ENCODE measurements at regions not wholly inside any gene's neighbourhood (a gene's known extent, or its start where the extent isn't known, plus 50 kb on each side); places are given as distances from the start of the nearest gene placed in this dataset.

DNA sequence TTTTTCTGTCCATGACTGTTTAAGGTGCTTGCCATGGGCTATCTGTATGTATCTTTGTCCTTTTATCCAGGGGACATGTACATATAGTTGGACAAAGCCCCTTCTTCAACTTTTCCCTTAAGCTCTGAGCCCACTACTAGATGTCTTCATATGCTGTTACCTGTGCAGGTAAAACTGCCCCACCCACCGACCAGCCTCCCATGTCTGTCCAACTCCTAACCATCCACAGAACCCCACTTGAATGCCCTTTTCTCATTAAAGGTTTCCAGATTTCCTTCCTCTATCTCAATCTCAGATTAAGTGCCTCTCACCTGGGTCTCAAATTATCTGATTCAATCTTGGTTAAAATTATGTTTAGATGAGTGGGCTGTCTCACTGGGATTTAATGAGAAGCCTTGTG, 136.3 kb downstream of the RNASET2 start:
- TF ChIP-seq SNAI2 (CRISPR knock-in tag; IDR thresholded peaks at IDR 0.05), result no peak
- TF ChIP-seq, protein P1, sequence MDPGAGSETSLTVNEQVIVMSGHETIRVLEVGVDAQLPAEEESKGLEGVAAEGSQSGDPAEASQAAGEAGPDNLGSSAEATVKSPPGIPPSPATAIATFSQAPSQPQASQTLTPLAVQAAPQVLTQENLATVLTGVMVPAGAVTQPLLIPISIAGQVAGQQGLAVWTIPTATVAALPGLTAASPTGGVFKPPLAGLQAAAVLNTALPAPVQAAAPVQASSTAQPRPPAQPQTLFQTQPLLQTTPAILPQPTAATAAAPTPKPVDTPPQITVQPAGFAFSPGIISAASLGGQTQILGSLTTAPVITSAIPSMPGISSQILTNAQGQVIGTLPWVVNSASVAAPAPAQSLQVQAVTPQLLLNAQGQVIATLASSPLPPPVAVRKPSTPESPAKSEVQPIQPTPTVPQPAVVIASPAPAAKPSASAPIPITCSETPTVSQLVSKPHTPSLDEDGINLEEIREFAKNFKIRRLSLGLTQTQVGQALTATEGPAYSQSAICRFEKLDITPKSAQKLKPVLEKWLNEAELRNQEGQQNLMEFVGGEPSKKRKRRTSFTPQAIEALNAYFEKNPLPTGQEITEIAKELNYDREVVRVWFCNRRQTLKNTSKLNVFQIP (CRISPR knock-in tag; IDR thresholded peaks at IDR 0.05; ENCODE audit: borderline replicate concordance, low read depth), result no peak
- TF ChIP-seq, protein P2, sequence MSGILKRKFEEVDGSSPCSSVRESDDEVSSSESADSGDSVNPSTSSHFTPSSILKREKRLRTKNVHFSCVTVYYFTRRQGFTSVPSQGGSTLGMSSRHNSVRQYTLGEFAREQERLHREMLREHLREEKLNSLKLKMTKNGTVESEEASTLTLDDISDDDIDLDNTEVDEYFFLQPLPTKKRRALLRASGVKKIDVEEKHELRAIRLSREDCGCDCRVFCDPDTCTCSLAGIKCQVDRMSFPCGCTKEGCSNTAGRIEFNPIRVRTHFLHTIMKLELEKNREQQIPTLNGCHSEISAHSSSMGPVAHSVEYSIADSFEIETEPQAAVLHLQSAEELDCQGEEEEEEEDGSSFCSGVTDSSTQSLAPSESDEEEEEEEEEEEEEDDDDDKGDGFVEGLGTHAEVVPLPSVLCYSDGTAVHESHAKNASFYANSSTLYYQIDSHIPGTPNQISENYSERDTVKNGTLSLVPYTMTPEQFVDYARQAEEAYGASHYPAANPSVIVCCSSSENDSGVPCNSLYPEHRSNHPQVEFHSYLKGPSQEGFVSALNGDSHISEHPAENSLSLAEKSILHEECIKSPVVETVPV (CRISPR knock-in tag; IDR thresholded peaks at IDR 0.05), result no peak
- TF ChIP-seq ZC3H10 (CRISPR knock-in tag; IDR thresholded peaks at IDR 0.05), result no peak
- TF ChIP-seq ESRRG (CRISPR knock-in tag; IDR thresholded peaks at IDR 0.05), result no peak
- TF ChIP-seq ZFP3 (CRISPR knock-in tag; IDR thresholded peaks at IDR 0.05), result peak; percentile 86
- TF ChIP-seq ZNF70 (CRISPR knock-in tag; IDR thresholded peaks at IDR 0.05), result no peak
- no peak for ATAC-seq

DNA sequence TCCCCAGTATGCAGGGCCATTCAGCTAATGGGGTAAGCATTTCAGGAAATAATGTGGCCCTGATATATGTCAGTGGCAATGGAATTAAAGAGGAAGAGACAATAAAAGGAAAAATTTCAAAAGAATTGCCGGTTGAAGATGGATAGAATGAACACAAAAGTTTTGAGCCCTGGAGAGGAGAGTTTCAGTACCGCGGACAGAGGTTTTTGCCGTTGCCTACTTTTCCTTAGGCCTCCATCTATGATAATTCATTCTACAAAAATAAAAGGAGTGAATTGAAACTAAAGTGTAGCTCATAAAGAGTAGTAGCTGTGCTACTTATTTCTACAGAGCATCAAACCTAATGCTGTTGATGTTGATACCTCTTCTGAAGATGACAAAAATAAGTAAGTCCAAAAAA, 140.7 kb downstream of the RNASET2 start:
- TF ChIP-seq SNAI2 (CRISPR knock-in tag; IDR thresholded peaks at IDR 0.05), result no peak
- no peak for TF ChIP-seq ZFP3 (CRISPR knock-in tag; IDR thresholded peaks at IDR 0.05)
- no peak for ATAC-seq

DNA sequence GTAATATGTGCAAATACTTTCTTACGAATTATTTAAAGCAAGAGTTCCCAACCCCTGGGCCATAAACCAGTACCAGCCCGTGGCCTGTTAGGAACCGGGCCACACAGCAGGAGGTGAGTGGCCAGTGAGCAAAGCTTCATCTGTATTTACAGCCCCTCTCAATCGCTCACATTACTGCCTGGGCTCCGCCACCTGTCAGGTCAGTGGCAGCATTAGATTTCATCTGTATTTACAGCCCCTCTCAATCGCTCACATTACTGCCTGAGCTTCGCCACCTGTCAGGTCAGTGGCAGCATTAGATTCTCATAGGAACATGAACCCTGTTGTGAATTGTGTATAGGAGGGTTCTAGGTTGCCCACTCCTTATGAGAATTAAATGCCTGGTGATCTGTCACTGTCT, 142.0 kb downstream of the RNASET2 start:
- no peak for TF ChIP-seq ZNF565 (CRISPR knock-in tag; conservative IDR thresholded peaks at IDR 0.05; ENCODE audit: low read depth)
- TF ChIP-seq OSR1 (CRISPR knock-in tag; IDR thresholded peaks at IDR 0.05), result no peak
- TF ChIP-seq ARNTL (CRISPR knock-in tag; IDR thresholded peaks at IDR 0.05; ENCODE audit: borderline replicate concordance, low read depth), result no peak
- TF ChIP-seq, protein P3, sequence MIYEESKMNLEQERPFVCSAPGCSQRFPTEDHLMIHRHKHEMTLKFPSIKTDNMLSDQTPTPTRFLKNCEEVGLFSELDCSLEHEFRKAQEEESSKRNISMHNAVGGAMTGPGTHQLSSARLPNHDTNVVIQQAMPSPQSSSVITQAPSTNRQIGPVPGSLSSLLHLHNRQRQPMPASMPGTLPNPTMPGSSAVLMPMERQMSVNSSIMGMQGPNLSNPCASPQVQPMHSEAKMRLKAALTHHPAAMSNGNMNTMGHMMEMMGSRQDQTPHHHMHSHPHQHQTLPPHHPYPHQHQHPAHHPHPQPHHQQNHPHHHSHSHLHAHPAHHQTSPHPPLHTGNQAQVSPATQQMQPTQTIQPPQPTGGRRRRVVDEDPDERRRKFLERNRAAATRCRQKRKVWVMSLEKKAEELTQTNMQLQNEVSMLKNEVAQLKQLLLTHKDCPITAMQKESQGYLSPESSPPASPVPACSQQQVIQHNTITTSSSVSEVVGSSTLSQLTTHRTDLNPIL (CRISPR knock-in tag; IDR thresholded peaks at IDR 0.05; ENCODE audit: low read depth), result no peak
- TF ChIP-seq TCF4 (CRISPR knock-in tag; IDR thresholded peaks at IDR 0.05; ENCODE audit: borderline replicate concordance), result no peak
- TF ChIP-seq ZNF70 (CRISPR knock-in tag; IDR thresholded peaks at IDR 0.05), result no peak
- no peak for TF ChIP-seq CSDC2 (CRISPR knock-in tag; IDR thresholded peaks at IDR 0.05)
- no peak for TF ChIP-seq SNAI2 (CRISPR knock-in tag; IDR thresholded peaks at IDR 0.05)
- TF ChIP-seq TOX (CRISPR knock-in tag; IDR thresholded peaks at IDR 0.05; ENCODE audit: borderline replicate concordance), result no peak
- TF ChIP-seq ZFP30 (CRISPR knock-in tag; IDR thresholded peaks at IDR 0.05), result no peak
- TF ChIP-seq, protein P2 (CRISPR knock-in tag; IDR thresholded peaks at IDR 0.05), result no peak
- TF ChIP-seq, protein P1 (CRISPR knock-in tag; IDR thresholded peaks at IDR 0.05; ENCODE audit: borderline replicate concordance, low read depth), result no peak
- no peak for TF ChIP-seq ESRRG (CRISPR knock-in tag; IDR thresholded peaks at IDR 0.05)
- no peak for TF ChIP-seq BACH2 (CRISPR knock-in tag; IDR thresholded peaks at IDR 0.05; ENCODE audit: borderline replicate concordance)
- TF ChIP-seq, protein P4, sequence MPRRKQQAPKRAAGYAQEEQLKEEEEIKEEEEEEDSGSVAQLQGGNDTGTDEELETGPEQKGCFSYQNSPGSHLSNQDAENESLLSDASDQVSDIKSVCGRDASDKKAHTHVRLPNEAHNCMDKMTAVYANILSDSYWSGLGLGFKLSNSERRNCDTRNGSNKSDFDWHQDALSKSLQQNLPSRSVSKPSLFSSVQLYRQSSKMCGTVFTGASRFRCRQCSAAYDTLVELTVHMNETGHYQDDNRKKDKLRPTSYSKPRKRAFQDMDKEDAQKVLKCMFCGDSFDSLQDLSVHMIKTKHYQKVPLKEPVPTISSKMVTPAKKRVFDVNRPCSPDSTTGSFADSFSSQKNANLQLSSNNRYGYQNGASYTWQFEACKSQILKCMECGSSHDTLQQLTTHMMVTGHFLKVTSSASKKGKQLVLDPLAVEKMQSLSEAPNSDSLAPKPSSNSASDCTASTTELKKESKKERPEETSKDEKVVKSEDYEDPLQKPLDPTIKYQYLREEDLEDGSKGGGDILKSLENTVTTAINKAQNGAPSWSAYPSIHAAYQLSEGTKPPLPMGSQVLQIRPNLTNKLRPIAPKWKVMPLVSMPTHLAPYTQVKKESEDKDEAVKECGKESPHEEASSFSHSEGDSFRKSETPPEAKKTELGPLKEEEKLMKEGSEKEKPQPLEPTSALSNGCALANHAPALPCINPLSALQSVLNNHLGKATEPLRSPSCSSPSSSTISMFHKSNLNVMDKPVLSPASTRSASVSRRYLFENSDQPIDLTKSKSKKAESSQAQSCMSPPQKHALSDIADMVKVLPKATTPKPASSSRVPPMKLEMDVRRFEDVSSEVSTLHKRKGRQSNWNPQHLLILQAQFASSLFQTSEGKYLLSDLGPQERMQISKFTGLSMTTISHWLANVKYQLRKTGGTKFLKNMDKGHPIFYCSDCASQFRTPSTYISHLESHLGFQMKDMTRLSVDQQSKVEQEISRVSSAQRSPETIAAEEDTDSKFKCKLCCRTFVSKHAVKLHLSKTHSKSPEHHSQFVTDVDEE (CRISPR knock-in tag; IDR thresholded peaks at IDR 0.05), result no peak
- TF ChIP-seq ZNF8 (CRISPR knock-in tag; IDR thresholded peaks at IDR 0.05), result no peak
- no peak for TF ChIP-seq ZFP3 (CRISPR knock-in tag; IDR thresholded peaks at IDR 0.05)
- TF ChIP-seq RARB (CRISPR knock-in tag; IDR thresholded peaks at IDR 0.05), result no peak
- TF ChIP-seq, protein P5, sequence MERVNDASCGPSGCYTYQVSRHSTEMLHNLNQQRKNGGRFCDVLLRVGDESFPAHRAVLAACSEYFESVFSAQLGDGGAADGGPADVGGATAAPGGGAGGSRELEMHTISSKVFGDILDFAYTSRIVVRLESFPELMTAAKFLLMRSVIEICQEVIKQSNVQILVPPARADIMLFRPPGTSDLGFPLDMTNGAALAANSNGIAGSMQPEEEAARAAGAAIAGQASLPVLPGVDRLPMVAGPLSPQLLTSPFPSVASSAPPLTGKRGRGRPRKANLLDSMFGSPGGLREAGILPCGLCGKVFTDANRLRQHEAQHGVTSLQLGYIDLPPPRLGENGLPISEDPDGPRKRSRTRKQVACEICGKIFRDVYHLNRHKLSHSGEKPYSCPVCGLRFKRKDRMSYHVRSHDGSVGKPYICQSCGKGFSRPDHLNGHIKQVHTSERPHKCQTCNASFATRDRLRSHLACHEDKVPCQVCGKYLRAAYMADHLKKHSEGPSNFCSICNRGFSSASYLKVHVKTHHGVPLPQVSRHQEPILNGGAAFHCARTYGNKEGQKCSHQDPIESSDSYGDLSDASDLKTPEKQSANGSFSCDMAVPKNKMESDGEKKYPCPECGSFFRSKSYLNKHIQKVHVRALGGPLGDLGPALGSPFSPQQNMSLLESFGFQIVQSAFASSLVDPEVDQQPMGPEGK (CRISPR knock-in tag; IDR thresholded peaks at IDR 0.05; ENCODE audit: borderline replicate concordance), result no peak
- TF ChIP-seq ZC3H10 (CRISPR knock-in tag; IDR thresholded peaks at IDR 0.05), result no peak
- no peak for ATAC-seq

Measured in SK-N-SH treated with all-trans-retinoic acid at 6 μM for 48 hours (cell line).